ENCODE measurements at regions not wholly inside any gene's neighbourhood (a gene's known extent, or its start where the extent isn't known, plus 50 kb on each side); places are given as distances from the start of the nearest gene placed in this dataset.
"Not testable (repeated sequence)": the region's sequence is repeated elsewhere in the genome, so short reads cannot be mapped to it uniquely, and the experiment has no call there.

GRCh38 chr3:109982201-109982600, 644.9 kb upstream of the DPPA4 start:
- H3K27me3 Mint-ChIP-seq, result no peaks in the 10 kb centered on the region
- no peak for ATAC-seq
- Histone ChIP-seq H3K27me3 (ENCODE audit: control insufficient read depth in 2 of 2, insufficient read depth in 2 of 2, low read length in 2 of 2) (no peaks in the 10 kb centered on the region), H3K4me3 (ENCODE audit: low read length) (no peak overlapping the region), H3K4me1 (ENCODE audit: control insufficient read depth in 2 of 2, insufficient read depth in 2 of 2, low read length in 2 of 2) (no peaks in the 10 kb centered on the region), H3K27ac (ENCODE audit: low read depth, low read length) (no peak overlapping the region), H3K36me3 (ENCODE audit: control insufficient read depth in 2 of 3, insufficient read depth in 3 of 3, low read length in 3 of 3) (no peaks in the 10 kb centered on the region), H3K9me3 (ENCODE audit: control insufficient read depth in 2 of 3, low read length in 3 of 3) (no peaks in the 10 kb centered on the region)
- H3K36me3 Mint-ChIP-seq, result no peaks in the 10 kb centered on the region
- no peak for DNase-seq
- ChIA-PET POLR2A (interaction anchor here (0.5 kb wide), 1 partner anchor 9 kb away, joined by 3 read pairs; no protein-coding TSS in a partner anchor), CTCF (no interaction called here)
- H3K4me1 Mint-ChIP-seq, result no peaks in the 10 kb centered on the region
- intact Hi-C loops (cut with micrococcal nuclease), result no loop called here
- no peaks in the 10 kb centered on the region for H3K9me3 Mint-ChIP-seq
- no peak overlapping the region for H3K4me3 Mint-ChIP-seq
- no peak overlapping the region for H3K27ac Mint-ChIP-seq

GRCh38 chr3:109984976-109985375, 647.6 kb upstream of the DPPA4 start:
- no peaks in the 10 kb centered on the region for H3K9me3 ChIP-seq (ENCODE audit: control insufficient read depth in 2 of 3, low read length in 3 of 3)
- no peak overlapping the region for H3K27ac ChIP-seq (ENCODE audit: low read depth, low read length)
- no peaks in the 10 kb centered on the region for H3K4me1 Mint-ChIP-seq
- peaks cover 0 to 1% (median 0%) of the 10 kb centered on the region in 11 donors for H3K9me3 Mint-ChIP-seq
- no peaks in the 10 kb centered on the region for H3K36me3 ChIP-seq (ENCODE audit: control insufficient read depth in 2 of 3, insufficient read depth in 3 of 3, low read length in 3 of 3)
- ChIA-PET CTCF (no interaction called here), POLR2A (no interaction called here)
- ATAC-seq (no peak), DNase-seq (no peak)
- H3K27me3 ChIP-seq (ENCODE audit: control insufficient read depth in 2 of 2, insufficient read depth in 2 of 2, low read length in 2 of 2), result no peaks in the 10 kb centered on the region
- H3K4me1 ChIP-seq (ENCODE audit: control insufficient read depth in 2 of 2, insufficient read depth in 2 of 2, low read length in 2 of 2), result no peaks in the 10 kb centered on the region
- H3K27me3 Mint-ChIP-seq, result no peaks in the 10 kb centered on the region
- H3K27ac Mint-ChIP-seq, result no peak overlapping the region
- H3K4me3 ChIP-seq (ENCODE audit: low read length), result no peak overlapping the region
- intact Hi-C loops (cut with micrococcal nuclease), result no loop called here
- H3K36me3 Mint-ChIP-seq, result no peaks in the 10 kb centered on the region
- no peak overlapping the region for H3K4me3 Mint-ChIP-seq

DNA sequence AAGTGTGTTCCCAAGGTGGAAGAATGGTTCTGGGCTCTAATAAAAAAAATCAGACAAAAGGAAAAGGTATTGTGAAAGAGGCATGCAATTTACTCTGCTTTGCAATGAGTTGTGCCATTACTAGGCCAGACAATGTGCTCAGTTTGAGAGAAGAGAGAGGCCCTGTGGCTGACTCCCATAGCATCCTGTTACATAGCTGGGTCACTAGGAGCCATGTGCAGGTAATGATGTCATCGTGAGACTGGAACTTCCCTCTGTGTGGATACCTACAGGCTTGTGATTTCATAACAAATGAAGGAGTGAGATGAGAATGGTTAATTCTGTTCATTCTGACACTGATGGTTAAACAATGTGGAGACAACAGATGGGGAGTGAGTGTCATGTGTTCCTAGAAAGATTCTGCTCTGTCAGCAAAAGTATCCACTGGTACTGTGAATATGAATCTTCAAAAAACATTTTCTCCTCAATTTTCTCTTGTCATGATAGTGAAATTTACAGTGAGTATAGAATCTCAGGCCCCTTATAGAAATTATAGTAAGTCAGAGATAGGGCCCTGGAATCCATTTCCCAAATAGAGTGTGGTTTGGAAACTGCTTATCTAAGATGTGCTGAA, 648.7 kb upstream of the DPPA4 start:
- CTCF ChIA-PET, result no interaction called here
- no peak overlapping the region for H3K27ac Mint-ChIP-seq
- intact Hi-C loops (cut with micrococcal nuclease), result no loop called here

GRCh38 chr3:109994853-109995252, 657.5 kb upstream of the DPPA4 start:
- no peak overlapping the region for H3K27ac Mint-ChIP-seq
- Histone ChIP-seq H3K27me3 (ENCODE audit: control insufficient read depth in 2 of 2, insufficient read depth in 2 of 2, low read length in 2 of 2) (no peaks in the 10 kb centered on the region), H3K9me3 (ENCODE audit: control insufficient read depth in 2 of 3, low read length in 3 of 3) (no peaks in the 10 kb centered on the region), H3K4me1 (ENCODE audit: control insufficient read depth in 2 of 2, insufficient read depth in 2 of 2, low read length in 2 of 2) (no peaks in the 10 kb centered on the region), H3K27ac (ENCODE audit: low read depth, low read length) (no peak overlapping the region), H3K36me3 (ENCODE audit: control insufficient read depth in 2 of 3, insufficient read depth in 3 of 3, low read length in 3 of 3) (no peaks in the 10 kb centered on the region), H3K4me3 (ENCODE audit: low read length) (no peak overlapping the region)
- CTCF ChIA-PET, result no interaction called here
- H3K36me3 Mint-ChIP-seq, result no peaks in the 10 kb centered on the region
- H3K9me3 Mint-ChIP-seq, result peaks cover 0 to 5% (median 0%) of the 10 kb centered on the region in 11 donors
- POLR2A ChIA-PET, result no interaction called here
- H3K4me1 Mint-ChIP-seq, result peaks cover 0 to 3% (median 0%) of the 10 kb centered on the region in 7 donors
- ATAC-seq (no peak), DNase-seq (no peak)
- H3K27me3 Mint-ChIP-seq, result no peaks in the 10 kb centered on the region
- intact Hi-C loops (cut with micrococcal nuclease), result no loop called here
- no peak overlapping the region for H3K4me3 Mint-ChIP-seq

More for the DNA sequence above, 648.7 kb upstream of the DPPA4 start:
- H3K36me3 Mint-ChIP-seq, result no peaks in the 10 kb centered on the region
- Histone ChIP-seq H3K36me3 (ENCODE audit: control insufficient read depth in 2 of 3, insufficient read depth in 3 of 3, low read length in 3 of 3) (no peaks in the 10 kb centered on the region), H3K9me3 (ENCODE audit: control insufficient read depth in 2 of 3, low read length in 3 of 3) (no peaks in the 10 kb centered on the region), H3K27ac (ENCODE audit: low read depth, low read length) (no peak overlapping the region), H3K4me1 (ENCODE audit: control insufficient read depth in 2 of 2, insufficient read depth in 2 of 2, low read length in 2 of 2) (no peaks in the 10 kb centered on the region), H3K4me3 (ENCODE audit: low read length) (no peak overlapping the region), H3K27me3 (ENCODE audit: control insufficient read depth in 2 of 2, insufficient read depth in 2 of 2, low read length in 2 of 2) (no peaks in the 10 kb centered on the region)
- H3K27me3 Mint-ChIP-seq, result no peaks in the 10 kb centered on the region
- H3K4me3 Mint-ChIP-seq, result no peak overlapping the region
- POLR2A ChIA-PET, result no interaction called here
- DNase-seq (no peak), ATAC-seq (no peak)
- H3K9me3 Mint-ChIP-seq, result peaks cover 0 to 4% (median 0%) of the 10 kb centered on the region in 11 donors
- H3K4me1 Mint-ChIP-seq, result no peaks in the 10 kb centered on the region

- H3K4me1 Mint-ChIP-seq, result peaks cover 0 to 3% (median 0%) of the 10 kb centered on the region in 7 donors
- ATAC-seq (no peak), DNase-seq (no peak)
- ChIA-PET POLR2A (no interaction called here), CTCF (no interaction called here)
- no peaks in the 10 kb centered on the region for H3K27me3 Mint-ChIP-seq
- intact Hi-C loops (cut with micrococcal nuclease), result no loop called here
- H3K4me1 ChIP-seq (ENCODE audit: control insufficient read depth in 2 of 2, insufficient read depth in 2 of 2, low read length in 2 of 2), result no peaks in the 10 kb centered on the region
- H3K4me3 Mint-ChIP-seq, result no peak overlapping the region
- H3K36me3 Mint-ChIP-seq, result no peaks in the 10 kb centered on the region
- H3K27me3 ChIP-seq (ENCODE audit: control insufficient read depth in 2 of 2, insufficient read depth in 2 of 2, low read length in 2 of 2), result no peaks in the 10 kb centered on the region
- no peak overlapping the region for H3K27ac Mint-ChIP-seq
- H3K9me3 Mint-ChIP-seq, result peaks cover 0 to 5% (median 0%) of the 10 kb centered on the region in 11 donors
- H3K27ac ChIP-seq (ENCODE audit: low read depth, low read length), result no peak overlapping the region
- H3K9me3 ChIP-seq (ENCODE audit: control insufficient read depth in 2 of 3, low read length in 3 of 3), result no peaks in the 10 kb centered on the region
- H3K36me3 ChIP-seq (ENCODE audit: control insufficient read depth in 2 of 3, insufficient read depth in 3 of 3, low read length in 3 of 3), result no peaks in the 10 kb centered on the region
- H3K4me3 ChIP-seq (ENCODE audit: low read length), result no peak overlapping the region
Observed at GRCh38 chr3:109995377-109995776, 658.0 kb upstream of the DPPA4 start.

GRCh38 chr3:110001905-110002304, 664.6 kb upstream of the DPPA4 start:
- H3K27me3 ChIP-seq (ENCODE audit: control insufficient read depth in 2 of 2, insufficient read depth in 2 of 2, low read length in 2 of 2); CTCF ChIA-PET; H3K4me3 ChIP-seq (ENCODE audit: low read length); H3K36me3 Mint-ChIP-seq; ATAC-seq; H3K9me3 ChIP-seq (ENCODE audit: control insufficient read depth in 2 of 3, low read length in 3 of 3); intact Hi-C loops (cut with micrococcal nuclease); H3K27me3 Mint-ChIP-seq; H3K27ac ChIP-seq (ENCODE audit: low read depth, low read length); POLR2A ChIA-PET; DNase-seq; H3K27ac Mint-ChIP-seq; H3K4me1 ChIP-seq (ENCODE audit: control insufficient read depth in 2 of 2, insufficient read depth in 2 of 2, low read length in 2 of 2); H3K36me3 ChIP-seq (ENCODE audit: control insufficient read depth in 2 of 3, insufficient read depth in 3 of 3, low read length in 3 of 3); H3K4me1 Mint-ChIP-seq; H3K4me3 Mint-ChIP-seq; H3K9me3 Mint-ChIP-seq: not testable (repeated sequence)

- Mint-ChIP-seq H3K27ac (no peak overlapping the region), H3K36me3 (no peaks in the 10 kb centered on the region), H3K4me3 (no peak overlapping the region), H3K27me3 (peaks cover 0 to 7% (median 0%) of the 10 kb centered on the region in 5 donors), H3K9me3 (peaks cover 0 to 7% (median 0%) of the 10 kb centered on the region in 11 donors), H3K4me1 (no peaks in the 10 kb centered on the region)
- no peak for DNase-seq
- no peak for ATAC-seq
- no peaks in the 10 kb centered on the region for H3K4me1 ChIP-seq (ENCODE audit: control insufficient read depth in 2 of 2, insufficient read depth in 2 of 2, low read length in 2 of 2)
- H3K4me3 ChIP-seq (ENCODE audit: low read length), result no peak overlapping the region
- H3K27me3 ChIP-seq (ENCODE audit: control insufficient read depth in 2 of 2, insufficient read depth in 2 of 2, low read length in 2 of 2), result no peaks in the 10 kb centered on the region
- no peak overlapping the region for H3K27ac ChIP-seq (ENCODE audit: low read depth, low read length)
- no peaks in the 10 kb centered on the region for H3K9me3 ChIP-seq (ENCODE audit: control insufficient read depth in 2 of 3, low read length in 3 of 3)
- ChIA-PET POLR2A (no interaction called here), CTCF (no interaction called here)
- H3K36me3 ChIP-seq (ENCODE audit: control insufficient read depth in 2 of 3, insufficient read depth in 3 of 3, low read length in 3 of 3), result no peaks in the 10 kb centered on the region
- intact Hi-C loops (cut with micrococcal nuclease), result no loop called here
Observed at GRCh38 chr3:110006913-110007312, 669.6 kb upstream of the DPPA4 start.

All from naive thymus-derived CD4-positive, alpha-beta T cell (primary cell).